UCSD-AML1 (cell line): ENCODE measurements at regions not wholly inside any gene's neighbourhood (a gene's known extent, or its start where the extent isn't known, plus 50 kb on each side); places are given as distances from the start of the nearest gene placed in this dataset.
"Not testable (repeated sequence)": the region's sequence is repeated elsewhere in the genome, so short reads cannot be mapped to it uniquely, and the experiment has no call there.

ENCODE experiments used
- DNase-seq: peaks from one replicate; lab custom pipeline; 2025; ENCODE audit not compliant: unreplicated experiment; lab: John Stamatoyannopoulos, UW

DNA sequence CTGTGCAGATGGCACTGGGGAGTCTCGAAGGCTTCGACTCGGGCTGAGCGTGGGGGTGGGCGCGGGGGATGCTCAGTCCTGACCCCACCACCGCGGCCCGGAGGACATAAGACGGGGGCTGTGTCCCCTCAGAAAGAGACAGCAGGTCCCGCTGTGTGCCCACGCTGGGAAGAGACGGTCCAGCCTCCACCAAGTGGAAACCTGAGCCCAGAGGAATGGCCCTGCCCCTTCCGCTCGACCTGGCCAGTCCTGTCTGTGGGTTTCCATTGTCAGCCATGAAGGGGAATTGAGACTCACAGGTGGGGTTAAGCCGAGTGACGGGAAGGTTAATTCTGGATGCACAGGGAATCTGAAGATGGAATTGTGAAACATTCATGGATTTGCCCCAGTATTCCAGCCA is 442.7 kb downstream of the PREX1 start:
- DNase-seq, result no peak

DNA sequence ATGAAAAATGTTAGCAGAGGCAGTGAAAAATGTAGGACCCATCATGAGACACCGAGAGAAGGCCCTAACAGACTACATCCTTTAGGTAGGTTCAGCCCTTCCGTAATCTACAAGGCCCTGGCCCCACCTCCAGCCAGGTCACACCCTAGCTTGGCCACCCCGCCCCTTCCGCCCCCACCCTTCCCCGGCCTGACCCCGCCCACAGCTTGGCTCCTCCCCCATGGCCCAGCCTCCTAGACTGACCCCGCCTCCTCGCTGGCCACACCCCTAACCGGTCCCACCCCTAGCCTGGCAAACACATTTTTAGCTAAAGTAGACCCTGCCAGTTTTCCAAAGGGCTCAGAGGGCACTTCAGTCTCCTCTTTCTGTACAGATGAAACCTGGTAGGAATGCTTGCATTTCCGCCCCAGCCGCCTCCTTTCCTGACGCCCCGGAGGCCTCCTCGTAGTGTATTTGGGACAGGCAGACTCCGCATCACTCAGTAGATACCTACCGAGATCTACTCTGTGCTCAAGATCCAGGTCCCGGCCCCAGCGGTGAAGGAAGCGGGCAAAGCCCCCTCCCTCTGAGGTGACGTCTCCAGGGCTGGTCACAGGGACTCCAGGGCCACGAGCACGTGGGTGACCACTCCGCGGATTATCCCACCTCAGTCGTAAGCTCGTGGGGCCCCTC is 443.5 kb downstream of the PREX1 start:
- no peak for DNase-seq

DNA sequence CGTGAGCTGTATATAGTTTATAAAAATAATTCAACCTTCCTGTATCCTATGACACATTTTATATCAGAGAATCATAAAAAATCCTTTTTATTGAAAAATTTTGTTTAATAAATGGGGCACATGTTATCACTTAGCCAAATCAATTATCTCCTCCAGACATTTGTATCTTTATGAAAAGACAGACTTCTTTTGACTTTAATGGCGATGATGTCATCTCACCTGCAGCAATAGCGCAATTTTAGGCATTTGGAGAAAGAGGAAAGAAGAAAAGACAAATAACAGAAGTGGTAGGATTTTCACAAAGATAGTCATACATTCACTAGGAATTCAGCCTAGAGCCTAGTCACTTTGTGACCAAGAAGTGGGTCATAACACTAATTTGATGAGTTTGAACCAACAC is 444.5 kb downstream of the PREX1 start:
- no peak for DNase-seq

DNA sequence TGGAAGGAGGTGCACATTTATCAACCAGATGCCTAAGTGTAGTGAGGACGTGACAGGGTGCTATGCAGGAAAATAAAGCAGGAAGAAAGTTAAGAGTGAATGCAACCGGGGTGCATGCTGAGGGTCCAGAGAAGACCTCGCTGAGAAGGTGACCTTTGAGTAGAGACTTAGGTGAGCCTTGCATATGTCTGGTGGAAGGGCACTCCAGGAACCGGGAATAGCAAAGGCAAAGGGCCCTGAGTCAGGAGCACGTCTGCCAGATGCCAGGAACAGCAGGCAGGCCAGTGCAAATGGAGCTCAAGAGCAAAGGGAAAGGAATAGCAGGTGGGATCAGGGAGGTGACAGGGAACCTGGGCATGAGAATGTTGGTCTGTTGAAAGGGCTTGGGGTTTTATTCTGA is 445.5 kb downstream of the PREX1 start:
- DNase-seq, result no peak

DNA sequence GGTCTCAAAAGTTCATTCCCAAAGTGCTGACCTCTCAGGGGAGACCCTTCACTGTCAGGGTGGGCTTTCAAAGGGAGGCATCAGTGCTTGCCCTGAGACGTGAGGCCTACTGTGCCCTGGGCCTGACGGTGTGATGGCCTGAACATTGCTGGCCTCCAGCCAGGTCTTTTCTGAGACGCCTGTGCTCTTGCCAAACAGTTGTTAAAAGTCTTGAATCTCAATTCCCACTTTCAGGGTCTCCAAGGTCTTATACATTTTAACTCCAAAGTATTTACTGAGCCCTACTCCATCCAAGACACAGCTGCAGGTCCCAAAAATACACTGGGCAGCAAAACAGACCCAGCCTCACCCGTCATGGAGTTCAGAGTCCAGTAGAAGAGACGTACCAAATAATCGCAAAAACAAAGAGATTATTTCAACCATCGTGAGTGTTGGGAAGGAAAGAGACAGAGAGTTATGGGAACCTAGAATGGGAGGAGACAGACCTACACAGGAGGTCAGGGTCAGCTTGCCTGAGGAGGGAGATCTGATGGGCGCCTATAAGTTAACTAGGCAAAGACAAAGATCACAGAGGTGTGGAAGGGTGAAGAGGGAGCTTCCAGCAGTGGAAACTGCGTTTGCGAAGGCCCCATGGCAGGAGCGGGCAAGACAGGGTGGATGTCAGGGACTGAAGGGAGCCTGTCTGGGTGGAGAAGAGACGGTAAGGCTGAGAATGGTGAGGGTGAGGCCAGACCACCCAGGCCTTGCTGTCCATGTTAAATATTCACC is 446.3 kb downstream of the PREX1 start:
- DNase-seq, result no peak

DNA sequence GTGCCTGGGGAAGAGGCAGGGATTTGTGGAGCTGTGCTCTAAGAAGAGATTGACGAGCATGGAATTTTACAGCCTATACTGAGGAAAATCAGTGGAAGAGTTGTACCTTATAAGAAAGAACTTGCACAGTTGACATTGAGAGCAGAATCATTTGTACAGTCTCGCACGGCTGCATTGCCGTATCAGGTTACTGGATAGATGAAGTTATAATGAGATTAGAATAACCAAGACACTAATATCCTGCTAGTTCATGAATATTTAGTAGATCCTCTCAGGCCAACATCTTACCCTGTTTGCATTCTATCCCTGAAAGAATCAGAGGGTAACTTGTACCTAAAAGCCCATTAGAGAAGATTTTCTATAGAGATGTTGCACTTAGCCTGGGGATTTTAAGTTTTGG is 447.1 kb downstream of the PREX1 start:
- DNase-seq, result no peak

DNA sequence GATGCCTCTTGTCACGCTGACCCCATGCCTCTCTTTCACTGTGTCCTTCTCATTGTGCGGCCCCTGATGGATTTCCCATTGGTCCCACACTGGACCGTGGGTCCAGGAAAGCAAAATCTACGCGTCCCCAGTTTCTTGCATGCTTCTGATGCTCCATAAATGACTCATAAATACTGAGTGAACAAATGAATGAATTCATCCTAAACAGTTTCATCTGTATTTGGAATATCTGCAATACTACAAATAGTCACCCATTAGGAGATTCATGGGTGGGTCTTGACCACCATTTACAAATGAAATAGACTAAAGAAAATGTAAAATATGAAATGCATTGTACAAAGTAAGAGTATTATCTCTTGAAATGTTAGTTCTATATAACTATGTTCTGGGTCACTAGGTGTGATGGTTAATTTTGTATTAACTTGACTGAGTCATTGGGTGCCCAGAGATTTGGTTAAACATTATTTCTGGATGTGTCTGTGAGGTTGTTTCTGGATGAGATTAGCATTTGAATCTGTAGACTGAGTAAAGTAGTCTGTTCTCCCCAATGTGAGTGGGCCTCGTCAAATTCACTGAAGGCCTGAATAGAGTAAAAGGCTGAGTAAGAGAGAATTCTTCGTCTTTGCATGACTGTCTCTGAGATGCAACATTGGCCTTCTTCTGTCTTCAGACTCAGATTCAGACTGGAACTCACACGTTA is 448.7 kb downstream of the PREX1 start:
- no peak for DNase-seq

DNA sequence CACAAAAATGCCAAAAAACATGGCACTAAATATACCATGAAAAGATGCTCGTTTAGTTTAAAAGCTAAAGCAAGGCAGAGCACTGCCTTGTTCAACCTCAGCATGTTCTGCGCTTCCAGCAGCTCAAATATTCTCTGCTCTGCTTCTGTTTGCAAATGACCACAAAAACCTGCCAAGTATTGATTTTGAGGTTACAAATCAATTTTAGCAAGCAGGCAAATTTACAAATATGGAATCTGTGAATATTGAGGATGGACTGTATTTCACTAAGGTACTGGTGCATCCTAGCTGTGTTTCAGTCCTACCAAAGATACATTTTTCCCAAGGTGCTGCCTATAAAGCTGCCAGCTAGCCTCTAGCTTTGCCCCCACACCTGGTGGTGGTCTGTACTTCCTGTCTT is 449.9 kb downstream of the PREX1 start:
- no peak for DNase-seq

DNA sequence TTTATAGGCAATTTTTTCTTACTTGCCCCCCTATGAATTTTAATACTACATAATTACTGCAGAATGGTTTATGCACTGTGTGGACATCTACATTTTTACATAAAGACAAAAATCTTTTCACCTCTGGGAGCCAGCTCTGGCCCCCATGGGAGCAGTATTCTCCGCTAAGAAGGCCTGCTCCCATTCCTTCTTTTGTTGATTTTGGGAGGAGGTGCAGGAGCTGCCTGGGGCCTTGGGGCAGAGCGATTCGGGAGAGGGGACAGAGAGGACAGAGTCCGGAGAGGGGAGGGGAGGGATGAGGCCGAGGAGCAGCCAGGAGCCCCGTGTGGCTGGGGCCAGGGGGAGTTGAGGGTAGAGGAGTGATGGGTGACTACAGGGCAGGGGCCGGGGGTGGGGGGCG is 452.0 kb downstream of the PREX1 start:
- DNase-seq, result no peak

DNA sequence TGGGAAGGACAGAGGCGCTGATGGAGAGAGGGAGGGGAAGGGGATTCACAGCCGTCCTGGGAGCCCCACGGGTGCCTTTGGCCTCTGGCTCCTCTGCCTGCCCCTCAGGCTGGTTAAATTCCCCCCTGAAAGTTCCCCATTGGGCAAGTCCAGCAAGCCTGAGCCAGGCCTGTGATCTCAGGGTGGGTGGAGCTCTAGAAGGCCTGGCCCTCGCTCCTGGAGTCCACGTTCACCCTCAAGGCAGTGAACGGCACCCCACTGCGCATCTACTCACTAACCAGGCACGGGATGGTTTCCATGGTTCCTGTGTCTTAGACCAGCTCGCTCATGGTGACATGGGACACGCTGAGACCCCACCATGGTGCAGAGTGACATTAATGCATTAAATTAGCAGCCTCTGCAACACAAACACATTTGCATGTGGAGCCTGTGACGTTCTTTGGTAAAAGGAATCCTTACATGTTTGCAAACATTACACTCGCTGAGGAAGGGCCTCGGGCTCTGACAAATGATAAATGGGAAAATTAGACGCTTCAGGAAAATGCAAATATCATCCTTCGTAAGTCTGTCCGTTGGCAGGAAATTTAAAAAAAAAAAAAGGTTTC is 452.7 kb downstream of the PREX1 start:
- no peak for DNase-seq

DNA sequence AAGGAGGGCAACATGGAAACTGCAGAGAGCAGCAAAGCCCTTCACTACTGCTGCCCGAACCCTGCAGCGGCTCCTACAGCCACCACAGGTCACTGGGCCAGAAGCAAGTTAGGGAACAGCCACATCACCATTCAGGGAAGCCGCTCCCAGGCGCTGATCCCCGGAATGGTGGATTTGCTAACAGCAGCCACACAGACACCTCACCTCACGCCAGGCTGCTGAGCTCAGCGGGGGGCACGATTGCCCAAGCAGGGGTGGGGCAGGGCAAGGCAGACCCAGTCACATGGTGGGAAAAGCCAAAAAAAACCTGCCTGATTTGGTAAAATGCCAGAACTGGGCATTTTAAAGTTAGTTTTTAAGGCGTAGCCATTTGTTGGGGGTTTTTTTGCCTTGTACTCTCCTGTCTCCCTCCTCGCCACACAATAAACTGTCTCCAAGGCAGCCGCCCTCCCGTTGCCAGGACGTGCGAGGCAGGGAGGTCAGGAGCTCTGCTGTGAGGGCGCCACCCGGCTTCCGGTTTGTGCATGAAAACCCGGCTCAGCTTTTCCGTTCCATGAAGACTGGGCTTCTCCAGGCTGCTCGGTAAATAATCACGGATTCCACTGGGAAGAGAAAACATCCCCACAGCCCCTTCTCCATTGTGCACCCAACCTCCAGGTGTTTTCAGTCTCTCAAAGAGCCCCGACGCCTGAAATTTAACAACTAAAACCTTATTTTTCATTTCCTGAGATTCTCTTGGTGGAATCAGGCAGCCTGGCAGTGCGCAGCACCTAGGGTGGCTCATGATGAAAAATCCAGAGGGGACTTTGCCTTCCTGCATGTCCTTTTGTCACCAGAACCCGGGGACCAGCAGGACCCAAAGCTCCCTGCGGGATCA is 453.5 kb downstream of the PREX1 start:
- peak; percentile 12 for DNase-seq

DNA sequence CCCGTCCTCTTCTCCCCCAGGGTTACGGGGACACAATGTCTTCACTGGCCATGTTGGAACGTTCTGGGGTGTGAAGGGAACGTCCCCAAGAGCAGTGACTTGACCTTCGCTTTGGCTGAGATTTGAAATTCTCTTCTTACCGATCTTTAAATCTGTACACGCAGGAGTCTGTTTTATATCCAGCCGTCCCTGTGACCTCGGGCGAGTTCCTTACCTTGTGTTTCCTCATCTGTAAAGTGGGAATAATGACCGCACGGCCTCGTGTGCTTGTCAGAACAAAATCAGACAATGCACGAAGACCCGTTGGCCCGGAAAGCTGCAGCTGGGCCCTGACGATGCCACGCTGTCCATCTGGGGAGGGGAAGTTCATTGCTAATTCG is 454.3 kb downstream of the PREX1 start:
- DNase-seq, result no peak

DNA sequence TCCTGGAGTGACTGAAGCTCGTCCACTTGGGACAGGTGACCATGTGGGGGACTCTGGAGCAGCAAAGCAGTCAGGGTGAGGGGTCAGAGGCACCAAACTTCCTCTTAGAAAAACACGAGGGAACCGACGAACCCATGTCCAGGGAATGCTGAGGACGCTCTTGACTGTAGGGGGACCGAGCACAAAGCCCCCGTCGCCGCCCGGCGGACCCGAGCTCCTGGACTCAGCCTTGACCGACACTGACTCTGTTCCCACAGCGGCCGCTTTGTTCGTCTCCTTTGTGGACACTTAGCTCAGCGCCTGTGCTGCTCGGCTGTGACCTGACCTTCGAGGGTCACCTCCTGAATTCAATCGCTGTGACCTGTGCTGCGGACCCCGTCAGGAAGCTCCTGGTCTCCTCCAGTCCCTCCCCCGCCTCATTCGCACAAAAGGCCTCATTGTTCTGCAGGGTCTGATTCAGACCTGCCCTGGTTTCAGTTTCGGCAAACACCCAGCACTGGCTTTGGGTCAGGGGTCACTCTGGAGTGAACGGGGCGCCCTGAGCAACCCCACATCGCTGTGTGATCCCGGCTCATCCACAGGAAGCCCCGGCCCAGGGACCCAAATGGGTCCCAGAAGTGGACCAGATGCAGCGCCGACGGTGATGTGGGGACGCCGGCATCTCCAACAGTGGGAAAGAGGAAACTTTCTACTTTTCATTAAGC is 454.8 kb downstream of the PREX1 start:
- DNase-seq, result not testable (repeated sequence)

DNA sequence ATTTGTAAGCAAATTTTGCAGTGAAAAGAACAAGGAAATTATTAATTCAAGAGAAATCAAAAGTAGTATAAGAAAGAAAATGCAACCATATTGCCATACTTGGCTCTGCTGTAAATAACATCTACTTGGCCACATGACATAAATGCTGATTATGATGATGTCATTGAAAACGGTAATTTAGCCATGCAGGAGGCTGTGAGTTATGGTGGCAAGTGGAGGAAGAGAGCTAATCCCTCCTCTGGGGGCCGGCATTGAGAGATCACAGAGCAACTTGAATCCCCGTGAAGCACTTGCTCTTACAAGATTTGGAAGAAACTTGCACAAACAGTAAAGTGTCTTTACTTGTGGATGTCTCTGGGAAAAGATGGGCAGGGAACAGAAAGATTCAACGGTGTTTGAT is 456.6 kb downstream of the PREX1 start:
- no peak for DNase-seq

DNA sequence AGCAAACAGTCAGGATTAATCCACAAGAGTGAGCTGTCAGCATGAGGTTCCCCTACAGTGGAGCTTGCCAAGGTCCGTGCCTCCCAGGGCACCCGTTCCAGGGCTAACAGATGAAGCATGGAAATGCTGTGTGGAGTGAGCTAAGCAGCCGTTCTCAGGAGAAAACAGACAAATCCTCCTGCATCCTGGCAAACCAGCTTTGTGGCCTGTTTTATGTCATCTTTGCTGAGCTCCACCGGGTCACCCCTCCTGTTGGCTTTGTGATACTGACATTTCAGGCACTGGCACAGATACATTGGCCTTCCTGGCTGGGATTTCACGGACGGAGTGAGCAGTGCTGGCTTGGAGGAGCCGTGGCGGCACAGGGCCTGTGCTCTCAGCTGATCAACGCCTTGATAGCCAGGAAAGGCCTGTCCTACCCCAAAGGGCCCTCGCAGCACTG is 459.2 kb downstream of the PREX1 start:
- not testable (repeated sequence) for DNase-seq

DNA sequence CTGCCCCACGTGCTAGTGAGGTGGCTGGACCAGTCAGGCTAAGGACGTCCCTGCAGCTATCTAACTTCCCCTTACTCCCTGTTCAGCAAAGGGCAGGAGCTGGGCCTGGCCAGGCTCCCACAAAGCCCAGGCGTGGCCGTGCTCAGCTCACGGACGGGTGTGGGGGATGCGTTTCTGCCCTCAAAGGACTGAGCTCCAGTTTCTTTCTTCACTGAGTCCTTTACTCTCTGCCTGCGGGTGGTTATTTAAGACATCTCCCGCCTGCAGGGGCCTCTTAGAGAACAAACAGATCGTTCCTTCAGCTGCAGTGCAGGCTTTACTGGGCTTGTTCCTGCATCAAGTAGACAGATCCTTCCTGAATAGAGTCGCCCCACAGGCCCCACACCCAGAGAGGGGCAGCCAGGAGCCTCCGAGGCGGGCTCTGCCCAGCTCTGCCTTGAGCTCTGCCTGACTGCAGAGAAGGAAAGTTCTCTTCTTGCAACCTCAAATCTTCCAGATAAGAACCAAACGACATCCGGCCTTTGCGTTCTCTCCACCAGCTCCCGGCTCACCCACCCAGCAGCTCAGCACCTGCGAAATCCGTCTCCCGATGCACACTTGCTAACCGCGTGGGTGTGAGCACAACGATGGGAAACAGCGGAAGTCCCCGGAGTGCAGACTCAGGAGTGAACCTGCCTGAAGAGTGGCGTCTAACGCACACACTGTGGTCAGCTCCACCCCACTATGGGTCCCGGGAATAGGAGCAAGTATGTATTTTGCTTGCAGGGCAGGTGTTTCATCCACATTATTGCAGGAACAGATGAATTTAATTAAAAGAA is 460.0 kb downstream of the PREX1 start:
- DNase-seq, result not testable (repeated sequence)

DNA sequence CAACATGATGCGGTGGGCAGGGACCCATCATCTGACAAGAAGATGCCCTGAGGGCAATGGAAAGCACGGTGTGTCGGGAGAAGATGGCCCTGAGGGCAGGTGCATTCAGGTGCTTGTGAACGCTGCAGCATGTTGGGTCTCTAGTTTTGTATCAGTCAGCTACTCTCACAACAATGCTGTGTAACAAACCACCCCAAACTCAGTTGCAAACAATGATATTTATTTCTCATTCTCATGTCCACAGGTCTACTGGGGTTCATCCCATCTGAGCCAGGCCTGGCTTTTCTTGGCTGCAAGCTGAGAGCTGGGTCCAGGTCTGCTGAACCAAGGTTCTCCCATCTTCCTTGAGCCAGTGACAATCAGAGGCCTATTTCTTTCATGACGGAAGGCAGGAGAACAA is 461.6 kb downstream of the PREX1 start:
- DNase-seq, result no peak

DNA sequence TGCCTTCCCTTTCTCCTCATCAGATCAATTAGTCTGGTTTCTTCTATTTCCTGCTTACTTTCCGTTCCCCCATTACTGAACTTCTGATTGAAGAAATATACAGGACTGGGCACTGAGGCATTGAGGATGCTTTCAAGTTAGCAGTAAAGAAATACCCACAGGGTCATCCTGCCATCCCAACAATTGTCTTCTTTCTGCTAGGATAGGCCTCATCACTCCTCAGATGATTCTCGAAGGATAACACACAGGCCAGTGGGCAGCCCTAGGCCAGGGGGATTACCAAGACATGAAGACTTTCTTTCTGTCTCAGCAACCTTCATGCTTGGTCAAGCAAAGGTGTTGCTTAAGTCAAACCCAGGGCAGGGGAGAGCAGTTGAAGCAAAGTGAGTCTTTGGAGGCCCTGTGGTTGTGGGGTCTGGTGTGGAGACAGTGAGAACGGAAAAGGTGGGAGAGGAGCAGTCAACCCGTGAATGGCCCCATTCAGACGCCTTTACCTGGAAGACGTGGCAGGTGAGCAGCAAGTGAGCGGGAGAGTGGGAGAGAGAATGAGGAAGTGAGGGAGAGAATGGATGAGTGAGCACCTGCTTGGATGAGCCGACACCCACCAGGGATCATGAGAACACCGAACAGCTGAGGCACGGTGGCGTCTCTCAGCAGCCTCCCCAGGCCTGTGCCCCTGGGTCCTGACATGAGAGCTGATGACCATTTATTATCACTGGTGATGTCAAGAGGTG is 462.9 kb downstream of the PREX1 start:
- DNase-seq, result no peak

DNA sequence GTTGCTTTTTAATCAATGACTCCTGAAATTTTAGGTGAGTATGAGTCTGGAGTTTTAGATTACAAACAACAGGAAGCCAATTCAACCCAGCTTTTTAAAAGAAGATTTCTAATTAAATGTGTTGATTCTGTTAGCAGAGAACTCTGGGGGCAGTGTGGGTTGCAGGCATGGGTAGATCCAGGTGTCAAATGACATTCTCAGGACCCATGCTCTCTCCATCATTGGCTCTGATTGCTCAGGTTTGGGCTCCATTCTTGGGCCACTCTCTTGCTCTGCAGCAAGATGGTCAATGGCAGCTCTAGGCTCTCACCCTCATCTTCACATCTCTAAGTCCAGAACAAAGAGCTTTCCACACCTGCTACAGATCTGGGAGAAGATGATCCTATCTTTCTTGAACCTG is 463.7 kb downstream of the PREX1 start:
- no peak for DNase-seq
